SH-SY5Y (cell line): ENCODE measurements at regions not wholly inside any gene's neighbourhood (a gene's known extent, or its start where the extent isn't known, plus 50 kb on each side); places are given as distances from the start of the nearest gene placed in this dataset.

Source experiments
- GATA2 ChIP-seq: IDR thresholded peaks from 2 replicates; pipeline ENCODE4 v1.6.1; 2011; ENCODE audit warnings: mild to moderate bottlenecking, low read depth, low read length
- GATA3 ChIP-seq: IDR thresholded peaks from 2 replicates; pipeline ENCODE4 v1.6.1; 2011; ENCODE audit warnings: low read depth, mild to moderate bottlenecking, low read length, moderate library complexity

DNA sequence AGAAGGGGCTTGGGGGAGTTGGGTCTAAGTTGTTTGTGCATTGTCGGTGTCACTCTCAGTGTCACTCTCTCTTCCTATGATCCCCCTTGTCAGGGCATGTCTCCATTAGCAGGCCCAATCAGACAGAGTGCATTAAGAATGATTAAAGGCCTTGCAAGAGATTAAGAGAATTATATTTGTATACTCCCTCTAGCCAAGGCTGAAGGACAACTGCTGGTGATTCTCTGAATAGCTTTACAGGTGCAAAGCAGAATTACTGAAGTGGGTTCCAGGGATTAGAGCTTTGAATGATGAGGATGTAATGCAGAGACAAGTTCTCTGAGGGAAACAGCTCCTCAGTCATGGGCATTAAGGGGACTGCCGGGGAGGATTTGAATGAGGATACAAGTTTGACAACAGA lies 104.8 kb upstream of the LGALSL start:
- TF ChIP-seq GATA3 = no peak
- TF ChIP-seq GATA2 = no peak
